SK-N-SH treated with all-trans-retinoic acid at 6 μM for 48 hours (cell line): ENCODE measurements at regions not wholly inside any gene's neighbourhood (a gene's known extent, or its start where the extent isn't known, plus 50 kb on each side); places are given as distances from the start of the nearest gene placed in this dataset.

Experiments used
- SNAI2 ChIP-seq: fragments of 250-450 bp; sonication (Bioruptor Pico); IDR thresholded peaks from 2 replicates; pipeline ENCODE4 v1.5.0; 2020; ENCODE audit warnings: mild to moderate bottlenecking, moderate library complexity
- TCF4 ChIP-seq: fragments of 250-450 bp; sonication (Bioruptor Pico); IDR thresholded peaks from 2 replicates; pipeline ENCODE4 v1.8.0; 2021; ENCODE audit warnings: mild to moderate bottlenecking, moderate library complexity, borderline replicate concordance
- ZFP3 ChIP-seq: fragments of 250-450 bp; sonication (Bioruptor Pico); IDR thresholded peaks from 2 replicates; pipeline ENCODE4 v1.5.0; 2020; ENCODE audit warnings: mild to moderate bottlenecking, moderate library complexity
- TF ChIP-seq, protein P1 (sequence below): fragments of 250-450 bp; sonication (Bioruptor Pico); IDR thresholded peaks from 2 replicates; pipeline ENCODE4 v1.5.1; 2021; ENCODE audit warnings: mild to moderate bottlenecking, moderate library complexity
- TF ChIP-seq, protein P2 (sequence below): fragments of 250-450 bp; sonication (Bioruptor Pico); IDR thresholded peaks from 2 replicates; pipeline ENCODE4 v1.8.0; 2020; ENCODE audit warnings: mild to moderate bottlenecking, moderate library complexity, borderline replicate concordance
- TF ChIP-seq, protein P3 (sequence below): fragments of 250-450 bp; sonication (Bioruptor Pico); IDR thresholded peaks from 2 replicates; pipeline ENCODE4 v1.8.0; 2021; ENCODE audit warnings: low read depth, mild to moderate bottlenecking, moderate library complexity, borderline replicate concordance
- TF ChIP-seq, protein P4 (sequence below): fragments of 250-450 bp; sonication (Bioruptor Pico); IDR thresholded peaks from 2 replicates; pipeline ENCODE4 v1.5.0; 2020; ENCODE audit warnings: mild to moderate bottlenecking, moderate library complexity

DNA sequence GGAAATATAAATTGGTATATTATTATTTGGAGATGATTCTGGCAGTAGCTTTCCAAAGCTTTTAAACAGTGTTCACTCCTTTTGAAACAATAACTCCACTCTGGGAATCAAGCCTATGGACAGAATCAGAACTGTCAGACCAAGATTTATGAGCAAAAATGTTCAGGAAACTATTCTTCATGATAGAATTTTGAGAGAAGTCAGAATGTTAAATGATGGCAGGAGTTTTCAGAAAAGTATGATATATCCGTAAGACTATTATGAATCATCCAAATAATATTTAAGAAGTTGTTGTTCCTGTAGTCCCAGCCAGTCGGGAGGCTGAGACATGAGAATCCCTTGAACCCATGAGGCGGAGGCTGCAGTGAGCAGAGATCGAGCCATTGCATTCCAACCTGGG, 50.5 kb upstream of the ADGRG2 start:
- no peak for TF ChIP-seq TCF4 (CRISPR knock-in tag)
- TF ChIP-seq, protein P1, sequence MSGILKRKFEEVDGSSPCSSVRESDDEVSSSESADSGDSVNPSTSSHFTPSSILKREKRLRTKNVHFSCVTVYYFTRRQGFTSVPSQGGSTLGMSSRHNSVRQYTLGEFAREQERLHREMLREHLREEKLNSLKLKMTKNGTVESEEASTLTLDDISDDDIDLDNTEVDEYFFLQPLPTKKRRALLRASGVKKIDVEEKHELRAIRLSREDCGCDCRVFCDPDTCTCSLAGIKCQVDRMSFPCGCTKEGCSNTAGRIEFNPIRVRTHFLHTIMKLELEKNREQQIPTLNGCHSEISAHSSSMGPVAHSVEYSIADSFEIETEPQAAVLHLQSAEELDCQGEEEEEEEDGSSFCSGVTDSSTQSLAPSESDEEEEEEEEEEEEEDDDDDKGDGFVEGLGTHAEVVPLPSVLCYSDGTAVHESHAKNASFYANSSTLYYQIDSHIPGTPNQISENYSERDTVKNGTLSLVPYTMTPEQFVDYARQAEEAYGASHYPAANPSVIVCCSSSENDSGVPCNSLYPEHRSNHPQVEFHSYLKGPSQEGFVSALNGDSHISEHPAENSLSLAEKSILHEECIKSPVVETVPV (CRISPR knock-in tag) = no peak
- no peak for TF ChIP-seq SNAI2 (CRISPR knock-in tag)
- TF ChIP-seq, protein P2, sequence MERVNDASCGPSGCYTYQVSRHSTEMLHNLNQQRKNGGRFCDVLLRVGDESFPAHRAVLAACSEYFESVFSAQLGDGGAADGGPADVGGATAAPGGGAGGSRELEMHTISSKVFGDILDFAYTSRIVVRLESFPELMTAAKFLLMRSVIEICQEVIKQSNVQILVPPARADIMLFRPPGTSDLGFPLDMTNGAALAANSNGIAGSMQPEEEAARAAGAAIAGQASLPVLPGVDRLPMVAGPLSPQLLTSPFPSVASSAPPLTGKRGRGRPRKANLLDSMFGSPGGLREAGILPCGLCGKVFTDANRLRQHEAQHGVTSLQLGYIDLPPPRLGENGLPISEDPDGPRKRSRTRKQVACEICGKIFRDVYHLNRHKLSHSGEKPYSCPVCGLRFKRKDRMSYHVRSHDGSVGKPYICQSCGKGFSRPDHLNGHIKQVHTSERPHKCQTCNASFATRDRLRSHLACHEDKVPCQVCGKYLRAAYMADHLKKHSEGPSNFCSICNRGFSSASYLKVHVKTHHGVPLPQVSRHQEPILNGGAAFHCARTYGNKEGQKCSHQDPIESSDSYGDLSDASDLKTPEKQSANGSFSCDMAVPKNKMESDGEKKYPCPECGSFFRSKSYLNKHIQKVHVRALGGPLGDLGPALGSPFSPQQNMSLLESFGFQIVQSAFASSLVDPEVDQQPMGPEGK (CRISPR knock-in tag) = no peak
- TF ChIP-seq, protein P3, sequence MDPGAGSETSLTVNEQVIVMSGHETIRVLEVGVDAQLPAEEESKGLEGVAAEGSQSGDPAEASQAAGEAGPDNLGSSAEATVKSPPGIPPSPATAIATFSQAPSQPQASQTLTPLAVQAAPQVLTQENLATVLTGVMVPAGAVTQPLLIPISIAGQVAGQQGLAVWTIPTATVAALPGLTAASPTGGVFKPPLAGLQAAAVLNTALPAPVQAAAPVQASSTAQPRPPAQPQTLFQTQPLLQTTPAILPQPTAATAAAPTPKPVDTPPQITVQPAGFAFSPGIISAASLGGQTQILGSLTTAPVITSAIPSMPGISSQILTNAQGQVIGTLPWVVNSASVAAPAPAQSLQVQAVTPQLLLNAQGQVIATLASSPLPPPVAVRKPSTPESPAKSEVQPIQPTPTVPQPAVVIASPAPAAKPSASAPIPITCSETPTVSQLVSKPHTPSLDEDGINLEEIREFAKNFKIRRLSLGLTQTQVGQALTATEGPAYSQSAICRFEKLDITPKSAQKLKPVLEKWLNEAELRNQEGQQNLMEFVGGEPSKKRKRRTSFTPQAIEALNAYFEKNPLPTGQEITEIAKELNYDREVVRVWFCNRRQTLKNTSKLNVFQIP (CRISPR knock-in tag) = no peak
- TF ChIP-seq, protein P4, sequence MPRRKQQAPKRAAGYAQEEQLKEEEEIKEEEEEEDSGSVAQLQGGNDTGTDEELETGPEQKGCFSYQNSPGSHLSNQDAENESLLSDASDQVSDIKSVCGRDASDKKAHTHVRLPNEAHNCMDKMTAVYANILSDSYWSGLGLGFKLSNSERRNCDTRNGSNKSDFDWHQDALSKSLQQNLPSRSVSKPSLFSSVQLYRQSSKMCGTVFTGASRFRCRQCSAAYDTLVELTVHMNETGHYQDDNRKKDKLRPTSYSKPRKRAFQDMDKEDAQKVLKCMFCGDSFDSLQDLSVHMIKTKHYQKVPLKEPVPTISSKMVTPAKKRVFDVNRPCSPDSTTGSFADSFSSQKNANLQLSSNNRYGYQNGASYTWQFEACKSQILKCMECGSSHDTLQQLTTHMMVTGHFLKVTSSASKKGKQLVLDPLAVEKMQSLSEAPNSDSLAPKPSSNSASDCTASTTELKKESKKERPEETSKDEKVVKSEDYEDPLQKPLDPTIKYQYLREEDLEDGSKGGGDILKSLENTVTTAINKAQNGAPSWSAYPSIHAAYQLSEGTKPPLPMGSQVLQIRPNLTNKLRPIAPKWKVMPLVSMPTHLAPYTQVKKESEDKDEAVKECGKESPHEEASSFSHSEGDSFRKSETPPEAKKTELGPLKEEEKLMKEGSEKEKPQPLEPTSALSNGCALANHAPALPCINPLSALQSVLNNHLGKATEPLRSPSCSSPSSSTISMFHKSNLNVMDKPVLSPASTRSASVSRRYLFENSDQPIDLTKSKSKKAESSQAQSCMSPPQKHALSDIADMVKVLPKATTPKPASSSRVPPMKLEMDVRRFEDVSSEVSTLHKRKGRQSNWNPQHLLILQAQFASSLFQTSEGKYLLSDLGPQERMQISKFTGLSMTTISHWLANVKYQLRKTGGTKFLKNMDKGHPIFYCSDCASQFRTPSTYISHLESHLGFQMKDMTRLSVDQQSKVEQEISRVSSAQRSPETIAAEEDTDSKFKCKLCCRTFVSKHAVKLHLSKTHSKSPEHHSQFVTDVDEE = no peak
- no peak for TF ChIP-seq ZFP3
